Esophagus (tissue), 2 donors: ENCODE measurements at regions not wholly inside any gene's neighbourhood (a gene's known extent, or its start where the extent isn't known, plus 50 kb on each side); places are given as distances from the start of the nearest gene placed in this dataset.

Experiments used
- H3K27ac ChIP-seq, 2 donors: one replicate each; pipeline ENCODE4 v1.5.1; 2013; ENCODE audit warnings: low read depth in 2 of 2, mild to moderate bottlenecking in 2 of 2, inconsistent platforms in 1 of 2, low read length in 1 of 2, moderate library complexity in 1 of 2
- H3K27me3 ChIP-seq, 2 donors: one replicate each; pipeline ENCODE4 v1.6.1; 2013; ENCODE audit warnings: low read length in 2 of 2, control low read depth in 1 of 2, mild to moderate bottlenecking in 1 of 2; ENCODE audit not compliant: insufficient read depth in 2 of 2, control insufficient read depth in 1 of 2
- H3K36me3 ChIP-seq, 2 donors: one replicate each; pipeline ENCODE4 v1.6.1; 2013; ENCODE audit warnings: low read length in 1 of 2; ENCODE audit not compliant: control insufficient read depth in 2 of 2, insufficient read depth in 2 of 2
- H3K4me1 ChIP-seq, 2 donors: one replicate each; pipeline ENCODE4 v1.6.1; 2013; ENCODE audit warnings: low read length in 1 of 2; ENCODE audit not compliant: control insufficient read depth in 2 of 2, insufficient read depth in 2 of 2
- H3K4me3 ChIP-seq, 2 donors: one replicate each; pipeline ENCODE4 v1.5.1; 2013; ENCODE audit warnings: low read length in 2 of 2, mild to moderate bottlenecking in 2 of 2, low read depth in 1 of 2, moderate library complexity in 1 of 2
- H3K9me3 ChIP-seq, 2 donors: one replicate each; pipeline ENCODE4 v1.6.1; 2013; ENCODE audit warnings: mild to moderate bottlenecking in 2 of 2, low read depth in 1 of 2, low read length in 1 of 2, moderate library complexity in 1 of 2; ENCODE audit not compliant: control insufficient read depth in 2 of 2, insufficient read depth in 1 of 2
- whole genome bisulfite sequencing, 2 donors: extraction: QIAGEN DNeasy Blood & Tissue Kit; methylation state at CpG; one replicate each; pipeline ENCODE4 v1.1.7; 2013; 5-methylcytosine and 5-hydroxymethylcytosine counted together
- donor health status: healthy with polysubstance abuse.
- donor health status: Bipolar disorder and iron deficiency.

DNA sequence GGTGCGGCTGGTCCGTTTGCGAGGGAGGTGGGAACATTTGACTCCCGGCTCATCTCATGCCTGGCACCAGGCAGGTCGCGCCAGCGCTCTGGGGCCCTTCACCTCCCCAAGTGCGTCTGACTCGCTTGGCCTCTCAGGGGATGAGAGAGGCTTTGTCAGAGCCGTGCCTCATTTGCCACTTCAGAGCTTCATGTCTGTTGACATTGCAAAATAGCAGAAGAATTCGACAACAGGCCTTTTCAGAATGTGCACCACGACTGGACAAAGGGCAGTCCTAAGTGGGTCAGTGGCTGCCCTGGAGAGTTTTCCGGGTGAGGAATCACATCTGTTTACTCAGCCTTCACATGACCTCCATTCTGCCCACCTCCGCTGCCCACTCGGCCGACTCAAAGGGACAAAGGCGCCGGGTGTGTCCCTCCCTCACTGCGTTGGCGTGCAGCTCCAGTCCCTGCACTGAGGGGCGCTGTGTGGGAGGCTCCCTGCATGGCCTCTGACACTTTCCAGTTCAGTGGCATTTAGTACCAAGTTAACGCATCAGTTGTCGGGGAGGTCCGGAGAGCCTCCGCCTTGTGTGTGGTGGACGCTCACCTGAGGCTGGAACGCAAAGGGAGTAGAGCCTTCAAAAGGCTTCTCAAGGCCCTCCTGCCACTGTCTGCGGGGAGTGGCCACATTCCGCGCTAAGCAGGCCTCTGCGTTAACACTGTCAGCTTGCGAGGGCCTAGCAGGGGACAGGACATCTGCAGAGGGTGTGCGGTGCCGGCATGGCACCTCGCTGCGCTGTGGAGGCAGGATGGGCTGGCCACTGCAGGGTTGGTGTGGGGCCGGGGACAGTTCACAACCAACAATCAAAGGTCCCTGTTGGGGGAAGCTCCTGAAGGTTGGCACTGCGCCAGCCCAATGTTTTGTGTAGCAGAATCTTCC lies 171.5 kb downstream of the NXNL2 start:
- H3K27ac ChIP-seq = no peak overlapping the region
- WGBS, 2 donors = 82 to 87% methylated on average over 38 of the region's 38 CpGs

DNA sequence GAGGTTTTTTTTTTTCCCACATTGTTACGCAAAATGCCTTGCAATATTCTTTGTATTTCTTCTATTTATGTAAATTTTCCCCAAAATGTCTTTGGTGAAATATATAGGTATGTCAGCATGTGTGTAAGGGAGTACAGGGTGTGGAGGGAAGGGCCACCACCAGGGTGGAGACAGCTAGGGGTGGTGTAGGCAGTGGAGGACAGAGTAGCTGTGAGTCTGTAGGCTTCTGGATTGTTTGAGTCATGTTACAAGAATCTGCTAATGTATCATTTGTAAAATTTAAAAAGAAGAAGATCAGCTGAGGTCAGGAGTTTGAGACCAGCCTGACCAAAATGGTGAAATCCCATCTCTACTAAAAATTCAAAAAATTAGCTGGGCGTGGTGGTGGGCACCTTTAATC lies 175.5 kb downstream of the NXNL2 start:
- Histone ChIP-seq H3K9me3 (peaks cover 0 to 1% of the 10 kb centered on the region in 2 donors), H3K4me3 (no peak overlapping the region), H3K4me1 (no peaks in the 10 kb centered on the region), H3K27ac (no peak overlapping the region), H3K27me3 (no peaks in the 10 kb centered on the region), H3K36me3 (no peaks in the 10 kb centered on the region)
- WGBS, 2 donors = 91 to 92% methylated on average over 2 of the region's 2 CpGs

More for the DNA sequence above, 171.5 kb downstream of the NXNL2 start:
- H3K4me3 ChIP-seq = no peak overlapping the region
- no peaks in the 10 kb centered on the region for H3K9me3 ChIP-seq
- H3K4me1 ChIP-seq = no peaks in the 10 kb centered on the region
- no peaks in the 10 kb centered on the region for H3K36me3 ChIP-seq
- H3K27me3 ChIP-seq = no peaks in the 10 kb centered on the region

GRCh38 chr9:88711719-88712118 lies 176.7 kb downstream of the NXNL2 start:
- Histone ChIP-seq H3K27ac (no peak overlapping the region), H3K36me3 (no peaks in the 10 kb centered on the region), H3K9me3 (peaks cover 0 to 3% of the 10 kb centered on the region in 2 donors), H3K27me3 (no peaks in the 10 kb centered on the region), H3K4me3 (no peak overlapping the region), H3K4me1 (no peaks in the 10 kb centered on the region)

- Histone ChIP-seq H3K4me1 (no peaks in the 10 kb centered on the region), H3K27ac (no peak overlapping the region), H3K9me3 (peaks cover 0 to 3% of the 10 kb centered on the region in 2 donors), H3K36me3 (no peaks in the 10 kb centered on the region), H3K27me3 (no peaks in the 10 kb centered on the region), H3K4me3 (no peak overlapping the region)
- WGBS, 2 donors = 76 to 78% methylated on average over 2 of the region's 2 CpGs
These were observed 177.5 kb downstream of the NXNL2 start for GRCh38 chr9:88712484-88712883.

- Histone ChIP-seq H3K9me3 (peaks cover 0 to 3% of the 10 kb centered on the region in 2 donors), H3K4me1 (no peaks in the 10 kb centered on the region), H3K27ac (no peak overlapping the region), H3K4me3 (no peak overlapping the region), H3K27me3 (no peaks in the 10 kb centered on the region), H3K36me3 (no peaks in the 10 kb centered on the region)
These were observed 178.0 kb downstream of the NXNL2 start for GRCh38 chr9:88713010-88713409.

- Histone ChIP-seq H3K4me1 (no peaks in the 10 kb centered on the region), H3K4me3 (no peak overlapping the region), H3K9me3 (peaks cover 0 to 3% of the 10 kb centered on the region in 2 donors), H3K36me3 (no peaks in the 10 kb centered on the region), H3K27ac (no peak overlapping the region), H3K27me3 (no peaks in the 10 kb centered on the region)
- 78 to 85% methylated on average over 2 of the region's 2 CpGs for WGBS, 2 donors
These were observed 181.8 kb downstream of the NXNL2 start for GRCh38 chr9:88716596-88717290.

DNA sequence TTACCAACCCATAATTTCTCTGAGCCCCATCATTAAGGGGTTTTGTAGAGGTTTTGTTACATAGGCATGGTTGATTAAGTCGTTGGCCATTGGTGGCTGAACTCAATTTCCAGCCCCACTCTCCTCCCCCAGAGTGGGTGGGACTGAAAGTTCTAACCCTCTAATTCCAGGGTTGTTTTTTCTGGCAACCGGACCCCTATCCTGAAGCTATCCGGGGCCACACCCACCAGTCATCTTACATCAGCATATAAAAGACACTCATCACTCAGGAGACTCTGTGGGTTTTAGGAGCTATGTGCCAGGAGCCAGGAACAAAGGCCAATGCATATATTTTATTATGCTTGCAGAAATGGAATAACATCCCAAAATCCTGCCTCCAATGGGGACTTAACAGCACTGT lies 186.0 kb downstream of the NXNL2 start:
- Histone ChIP-seq H3K4me1 (no peaks in the 10 kb centered on the region), H3K27me3 (no peaks in the 10 kb centered on the region), H3K27ac (no peak overlapping the region), H3K9me3 (no peaks in the 10 kb centered on the region), H3K36me3 (no peaks in the 10 kb centered on the region), H3K4me3 (no peak overlapping the region)
- 71 to 78% methylated on average over 3 of the region's 3 CpGs for WGBS, 2 donors

DNA sequence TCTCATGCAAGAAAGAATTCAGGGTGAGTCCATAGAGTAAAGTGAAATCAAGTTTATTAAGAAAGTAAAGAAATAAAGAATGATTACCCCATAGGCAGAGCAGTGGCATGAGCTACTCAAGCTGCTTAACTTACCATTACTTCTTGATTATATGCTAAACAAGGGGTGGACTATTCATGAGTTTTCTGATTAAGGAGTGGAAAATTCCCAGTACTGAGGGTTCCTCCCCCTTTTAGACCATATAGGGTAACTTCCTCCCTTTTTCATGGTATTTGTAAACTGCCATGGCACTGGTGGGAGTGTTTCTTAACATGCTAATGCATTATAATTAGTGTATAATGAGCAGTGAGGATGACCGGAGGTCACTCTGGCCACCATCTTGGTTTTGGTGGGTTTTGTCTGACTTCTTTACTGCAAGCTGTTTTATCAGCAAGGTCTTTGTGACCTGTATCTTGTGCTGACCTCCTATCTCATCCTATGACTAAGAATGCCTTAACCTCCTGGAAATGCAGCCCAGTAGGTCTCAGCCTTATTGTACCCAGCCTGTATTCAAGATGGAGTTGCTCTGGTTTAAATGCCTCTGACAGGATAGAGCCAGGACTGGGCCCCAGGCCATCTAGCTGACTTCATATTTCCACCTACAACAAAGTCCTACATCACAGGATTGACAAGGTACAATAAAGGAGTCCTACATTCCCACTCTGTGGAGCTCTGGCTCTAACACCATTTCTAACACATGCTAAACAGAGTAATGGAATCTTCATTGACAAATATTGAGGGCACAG lies 186.7 kb downstream of the NXNL2 start:
- no peaks in the 10 kb centered on the region for H3K36me3 ChIP-seq
- H3K4me3 ChIP-seq = no peak overlapping the region
- no peaks in the 10 kb centered on the region for H3K9me3 ChIP-seq
- H3K27me3 ChIP-seq = no peaks in the 10 kb centered on the region
- WGBS, 2 donors = 92 to 94% methylated on average over 1 of the region's 1 CpG
- H3K4me1 ChIP-seq = no peaks in the 10 kb centered on the region
- no peak overlapping the region for H3K27ac ChIP-seq

GRCh38 chr9:88722753-88723152 lies 187.8 kb downstream of the NXNL2 start:
- Histone ChIP-seq H3K9me3 (no peaks in the 10 kb centered on the region), H3K4me3 (no peak overlapping the region), H3K27me3 (no peaks in the 10 kb centered on the region), H3K4me1 (no peaks in the 10 kb centered on the region), H3K27ac (no peak overlapping the region), H3K36me3 (no peaks in the 10 kb centered on the region)
- WGBS, 2 donors = 87 to 94% methylated on average over 2 of the region's 2 CpGs
